Left ventricle myocardium inferior (tissue), 1 donor: ENCODE measurements at regions not wholly inside any gene's neighbourhood (a gene's known extent, or its start where the extent isn't known, plus 50 kb on each side); places are given as distances from the start of the nearest gene placed in this dataset.
"Not testable (repeated sequence)": the region's sequence is repeated elsewhere in the genome, so short reads cannot be mapped to it uniquely, and the experiment has no call there.

Experiments
- DNase-seq: peaks from one replicate; pipeline ENCODE4 v3.0.0-alpha.2; 2020
- H3K27ac ChIP-seq: fragments of 200-600 bp; replicated peaks from 2 replicates; pipeline ENCODE4 v1.8.0; 2021
- H3K27me3 ChIP-seq: fragments of 200-600 bp; 2 replicates; pipeline ENCODE4 v1.8.0; 2021; ENCODE audit warnings: low read depth
- H3K36me3 ChIP-seq: fragments of 200-600 bp; 2 replicates; pipeline ENCODE4 v1.8.0; 2021
- H3K4me1 ChIP-seq: fragments of 200-600 bp; 2 replicates; pipeline ENCODE4 v1.8.0; 2021
- H3K4me3 ChIP-seq: fragments of 200-600 bp; 2 replicates; pipeline ENCODE4 v1.8.0; 2021; ENCODE audit warnings: mild to moderate bottlenecking, moderate library complexity
- H3K9me3 ChIP-seq: fragments of 200-600 bp; replicated peaks from 2 replicates; pipeline ENCODE4 v1.8.0; 2021
- CTCF ChIP-seq: fragments of 200-600 bp; IDR thresholded peaks from 2 replicates; pipeline ENCODE4 v1.8.0; 2021; ENCODE audit warnings: antibody characterized with exemption, mild to moderate bottlenecking, borderline replicate concordance
- intact Hi-C: fragments of 100-400 bp; cut with micrococcal nuclease; formaldehyde crosslinking; loops from one replicate; pipeline ENCODE4 v1.11.0; 2022
- donor health status: DM: no; HTN: yes; CAD: no; lungs with severe emphysema.

GRCh38 chr7:156347132-156347531 is 293.4 kb upstream of the RNF32 start:
- Histone ChIP-seq H3K36me3 (no peaks in the 10 kb centered on the region), H3K4me1 (no peaks in the 10 kb centered on the region), H3K4me3 (no peak overlapping the region), H3K27me3 (no peaks in the 10 kb centered on the region), H3K27ac (no peak overlapping the region), H3K9me3 (no peaks in the 10 kb centered on the region)
- TF ChIP-seq CTCF, result no peak
- DNase-seq, result no peak
- intact Hi-C loops, result no loop called here

DNA sequence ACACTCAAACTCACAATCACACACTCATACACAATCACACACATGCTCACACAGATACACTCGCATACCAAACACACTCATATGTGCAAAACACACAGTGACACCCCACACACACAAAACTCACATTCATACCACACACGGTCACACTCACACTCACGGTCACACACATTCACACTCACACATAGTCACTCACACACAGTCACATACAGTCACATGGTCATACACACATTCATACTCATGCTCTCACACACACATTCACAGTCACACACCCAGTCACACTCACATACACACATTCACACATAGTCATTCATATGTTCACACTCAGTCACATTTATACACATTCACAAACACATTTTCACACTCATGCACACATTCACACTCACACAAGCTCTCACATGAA is 296.0 kb upstream of the RNF32 start:
- intact Hi-C loops, result no loop called here
- no peak overlapping the region for H3K4me3 ChIP-seq

DNA sequence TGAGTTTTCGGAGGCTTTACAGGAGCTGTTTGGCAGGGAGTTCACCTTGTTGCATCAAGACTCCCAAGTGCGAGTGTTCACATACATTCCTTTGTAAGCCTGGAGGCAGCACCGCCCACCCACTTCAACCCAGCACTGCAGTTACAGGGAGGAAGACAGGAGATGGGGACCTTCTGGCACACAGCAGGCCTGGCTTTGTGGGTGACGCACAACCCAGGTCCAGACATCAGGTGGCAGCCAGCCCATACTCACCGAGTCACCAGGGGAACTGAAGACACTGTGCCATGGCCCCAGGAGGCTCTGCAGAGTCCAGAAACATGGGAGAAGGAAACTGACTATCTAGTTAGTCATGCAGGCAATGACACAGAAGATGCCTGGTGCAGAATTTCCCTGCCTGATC is 305.9 kb upstream of the RNF32 start:
- Histone ChIP-seq H3K27me3 (peaks cover 12% of the 10 kb centered on the region), H3K36me3 (no peaks in the 10 kb centered on the region), H3K4me3 (no peak overlapping the region), H3K4me1 (no peaks in the 10 kb centered on the region), H3K9me3 (no peaks in the 10 kb centered on the region), H3K27ac (no peak overlapping the region)
- TF ChIP-seq CTCF, result no peak
- intact Hi-C loops, result no loop called here
- DNase-seq, result no peak

More for the DNA sequence above, 296.0 kb upstream of the RNF32 start:
- H3K27ac ChIP-seq, result no peak overlapping the region
- DNase-seq, result no peak
- H3K27me3 ChIP-seq, result peaks cover 6% of the 10 kb centered on the region
- H3K4me1 ChIP-seq, result no peaks in the 10 kb centered on the region
- no peak for TF ChIP-seq CTCF
- no peaks in the 10 kb centered on the region for H3K36me3 ChIP-seq
- H3K9me3 ChIP-seq, result no peaks in the 10 kb centered on the region

GRCh38 chr7:156327916-156328315 is 312.7 kb upstream of the RNF32 start:
- Histone ChIP-seq H3K36me3 (no peaks in the 10 kb centered on the region), H3K27ac (no peak overlapping the region), H3K4me1 (no peaks in the 10 kb centered on the region), H3K27me3 (peaks cover 17% of the 10 kb centered on the region), H3K4me3 (no peak overlapping the region), H3K9me3 (no peaks in the 10 kb centered on the region)
- intact Hi-C loops, result no loop called here
- no peak for TF ChIP-seq CTCF
- DNase-seq, result no peak

DNA sequence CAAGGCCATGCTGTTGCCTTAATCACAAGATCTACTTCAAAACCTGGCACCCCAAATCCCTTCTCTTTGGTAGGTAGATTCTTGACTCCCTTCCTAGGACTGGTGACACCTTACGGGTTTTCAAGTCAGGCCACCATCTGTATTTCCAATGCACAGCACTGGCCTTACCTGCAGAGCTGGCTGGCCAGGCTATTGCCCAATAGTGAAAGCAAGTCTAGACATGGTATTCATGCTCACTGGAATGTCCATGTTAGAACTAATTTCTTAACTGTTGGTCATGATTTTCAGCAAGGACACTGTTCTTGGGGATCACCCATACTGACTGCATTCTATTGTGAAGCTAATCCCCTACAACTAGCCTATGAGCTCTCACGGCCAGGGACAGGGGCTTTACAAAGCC is 313.1 kb upstream of the RNF32 start:
- H3K4me3 ChIP-seq, result no peak overlapping the region
- DNase-seq, result no peak
- H3K9me3 ChIP-seq, result no peaks in the 10 kb centered on the region
- no peak for TF ChIP-seq CTCF
- H3K27ac ChIP-seq, result no peak overlapping the region
- peaks cover 17% of the 10 kb centered on the region for H3K27me3 ChIP-seq
- H3K4me1 ChIP-seq, result no peaks in the 10 kb centered on the region
- H3K36me3 ChIP-seq, result no peaks in the 10 kb centered on the region
- intact Hi-C loops, result no loop called here

DNA sequence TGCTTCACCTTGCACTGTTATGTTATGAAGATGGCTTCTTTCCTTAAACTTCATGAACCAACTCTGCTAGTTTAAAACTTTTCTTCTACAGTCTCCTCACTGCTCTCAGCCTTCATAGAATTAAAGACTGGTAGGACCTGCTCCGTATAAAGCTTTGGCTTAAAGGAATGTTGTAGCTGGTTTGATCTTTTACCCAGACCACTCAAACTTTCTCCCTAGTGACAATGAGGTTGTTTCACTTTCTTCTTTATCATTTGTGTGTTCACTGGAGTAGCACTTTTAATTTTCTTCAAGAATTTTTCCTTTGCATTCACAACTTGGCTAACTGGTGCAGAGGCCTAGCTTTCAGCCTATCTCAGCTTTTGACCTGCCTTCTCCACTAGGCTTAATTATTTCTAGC is 316.4 kb upstream of the RNF32 start:
- no peak for DNase-seq
- Histone ChIP-seq H3K36me3 (no peaks in the 10 kb centered on the region), H3K9me3 (no peaks in the 10 kb centered on the region), H3K27me3 (peaks cover 26% of the 10 kb centered on the region), H3K4me1 (no peaks in the 10 kb centered on the region), H3K27ac (no peak overlapping the region), H3K4me3 (no peak overlapping the region)
- intact Hi-C loops, result no loop called here
- no peak for TF ChIP-seq CTCF

GRCh38 chr7:156321430-156321829 is 319.1 kb upstream of the RNF32 start:
- intact Hi-C loops, H3K36me3 ChIP-seq, H3K27ac ChIP-seq, H3K9me3 ChIP-seq, H3K4me3 ChIP-seq, DNase-seq, H3K4me1 ChIP-seq: not testable (repeated sequence)
- H3K27me3 ChIP-seq, result peaks cover 18% of the 10 kb centered on the region
